Gastroesophageal sphincter (tissue), 3 donors: ENCODE measurements at regions not wholly inside any gene's neighbourhood (a gene's known extent, or its start where the extent isn't known, plus 50 kb on each side); places are given as distances from the start of the nearest gene placed in this dataset.

Experiments
- EP300 ChIP-seq: sonication (generic); formaldehyde crosslinking; IDR thresholded peaks from one replicate; pipeline ENCODE4 v1.6.1; 2017; ENCODE audit warnings: antibody characterized with exemption, mild to moderate bottlenecking
- POLR2A ChIP-seq, 2 donors: fragments of 450-650 bp; IDR thresholded peaks; one replicate each; pipeline ENCODE4 v1.6.1; 2017; ENCODE audit warnings: antibody characterized with exemption in 2 of 2, mild to moderate bottlenecking in 2 of 2, moderate library complexity in 1 of 2
- POLR2AphosphoS5 ChIP-seq: sonication (generic); formaldehyde crosslinking; IDR thresholded peaks from one replicate; pipeline ENCODE4 v1.6.1; 2017; ENCODE audit warnings: antibody characterized with exemption
- TF ChIP-seq, protein P1 (sequence below), 4 experiments: fragments of 200-600 bp in 2 of 4; fragments of 450-650 bp in 2 of 4; sonication (generic) in 1 of 4; IDR thresholded peaks; one replicate each; pipeline ENCODE4 v1.5.1; 2017 to 2019; ENCODE audit warnings: antibody characterized with exemption in 4 of 4, mild to moderate bottlenecking in 2 of 4, moderate library complexity in 2 of 4

DNA sequence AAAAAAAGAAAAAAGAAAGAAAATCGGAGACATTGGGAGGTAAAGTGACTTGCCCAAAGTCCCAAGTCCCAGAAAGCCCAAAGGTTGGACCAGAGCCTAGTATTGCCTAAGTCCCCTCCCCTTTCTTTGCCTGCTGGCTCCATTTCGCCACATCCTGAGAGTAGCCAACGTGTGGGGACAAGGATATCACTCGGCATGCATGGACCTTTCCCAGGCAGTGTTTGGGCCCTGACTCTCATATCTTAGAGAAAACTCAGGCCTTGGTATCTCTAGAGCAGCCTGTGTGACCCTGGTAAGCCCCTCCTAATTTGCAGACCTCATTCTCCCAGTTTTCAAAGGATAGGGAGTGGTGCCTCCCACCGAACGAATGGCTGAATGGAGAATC lies 294.2 kb upstream of the ZMIZ1 start:
- no peak for TF ChIP-seq POLR2AphosphoS5
- TF ChIP-seq, protein P1, sequence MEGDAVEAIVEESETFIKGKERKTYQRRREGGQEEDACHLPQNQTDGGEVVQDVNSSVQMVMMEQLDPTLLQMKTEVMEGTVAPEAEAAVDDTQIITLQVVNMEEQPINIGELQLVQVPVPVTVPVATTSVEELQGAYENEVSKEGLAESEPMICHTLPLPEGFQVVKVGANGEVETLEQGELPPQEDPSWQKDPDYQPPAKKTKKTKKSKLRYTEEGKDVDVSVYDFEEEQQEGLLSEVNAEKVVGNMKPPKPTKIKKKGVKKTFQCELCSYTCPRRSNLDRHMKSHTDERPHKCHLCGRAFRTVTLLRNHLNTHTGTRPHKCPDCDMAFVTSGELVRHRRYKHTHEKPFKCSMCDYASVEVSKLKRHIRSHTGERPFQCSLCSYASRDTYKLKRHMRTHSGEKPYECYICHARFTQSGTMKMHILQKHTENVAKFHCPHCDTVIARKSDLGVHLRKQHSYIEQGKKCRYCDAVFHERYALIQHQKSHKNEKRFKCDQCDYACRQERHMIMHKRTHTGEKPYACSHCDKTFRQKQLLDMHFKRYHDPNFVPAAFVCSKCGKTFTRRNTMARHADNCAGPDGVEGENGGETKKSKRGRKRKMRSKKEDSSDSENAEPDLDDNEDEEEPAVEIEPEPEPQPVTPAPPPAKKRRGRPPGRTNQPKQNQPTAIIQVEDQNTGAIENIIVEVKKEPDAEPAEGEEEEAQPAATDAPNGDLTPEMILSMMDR (IDR thresholded peaks at IDR 0.05): no peak
- no peak for TF ChIP-seq EP300
- no peak for TF ChIP-seq POLR2A (IDR thresholded peaks at IDR 0.05)
